Ureter (tissue), 1 donor: ENCODE measurements at regions not wholly inside any gene's neighbourhood (a gene's known extent, or its start where the extent isn't known, plus 50 kb on each side); places are given as distances from the start of the nearest gene placed in this dataset.

Source experiments
- DNase-seq: peaks from one replicate; pipeline ENCODE4 v3.0.0-alpha.2; 2020; ENCODE audit warnings: low spot score
- donor health status: DM: yes; HTN: yes; CAD: no.

DNA sequence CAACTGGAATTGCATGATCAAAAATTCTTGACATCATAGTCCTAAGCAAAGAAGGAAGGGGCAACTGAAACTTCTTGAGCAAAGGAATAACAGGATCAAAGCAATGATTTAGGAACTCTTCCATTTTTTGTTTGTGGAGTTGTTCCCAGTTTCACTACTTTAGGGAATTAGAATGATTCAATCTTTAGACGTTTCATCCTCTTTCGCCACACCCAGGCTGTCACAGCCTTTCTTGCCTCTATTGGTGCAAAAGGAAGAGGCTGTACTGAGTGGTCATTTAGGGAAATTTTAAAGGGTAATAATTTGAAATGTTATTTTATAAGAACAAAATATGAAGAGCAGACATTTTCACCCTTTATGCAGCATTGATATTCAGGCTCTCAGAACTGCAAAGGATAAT is 1026.0 kb upstream of the ARRDC3 start:
- DNase-seq: no peak

DNA sequence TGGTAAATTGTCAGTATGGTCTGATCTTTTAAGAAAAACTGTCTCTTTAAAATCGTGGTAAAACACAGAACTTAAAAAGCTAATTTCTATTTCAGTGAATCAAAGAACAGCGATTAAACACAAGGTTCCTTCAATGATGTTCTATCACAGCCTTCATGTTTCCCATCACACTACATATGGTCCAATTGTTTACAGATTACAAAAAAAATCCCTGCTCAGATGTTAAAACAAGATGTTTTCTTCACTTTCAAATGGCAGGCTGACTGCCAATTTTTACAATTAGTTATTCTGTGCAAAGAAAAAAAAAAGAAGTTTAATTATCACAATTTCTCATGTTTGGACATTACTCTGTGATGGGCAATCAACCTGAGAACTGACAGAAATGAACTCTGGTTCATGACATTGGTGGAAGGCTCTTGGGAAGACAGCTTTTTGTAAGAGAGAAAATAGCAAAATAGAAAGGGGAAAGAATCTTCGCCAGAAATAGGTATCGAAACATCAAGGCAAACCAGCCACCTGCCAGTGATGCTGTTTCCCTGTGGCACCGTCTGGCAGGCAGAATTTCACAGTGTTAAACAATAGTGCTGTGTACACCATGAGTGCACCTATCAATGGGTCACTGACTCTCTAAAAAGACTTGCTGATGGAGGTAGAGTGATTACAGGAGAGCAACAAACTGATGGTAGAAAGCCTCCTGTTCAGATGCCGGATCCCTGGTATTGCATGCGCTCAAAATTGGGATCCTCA is 1020.0 kb upstream of the ARRDC3 start:
- DNase-seq: no peak

DNA sequence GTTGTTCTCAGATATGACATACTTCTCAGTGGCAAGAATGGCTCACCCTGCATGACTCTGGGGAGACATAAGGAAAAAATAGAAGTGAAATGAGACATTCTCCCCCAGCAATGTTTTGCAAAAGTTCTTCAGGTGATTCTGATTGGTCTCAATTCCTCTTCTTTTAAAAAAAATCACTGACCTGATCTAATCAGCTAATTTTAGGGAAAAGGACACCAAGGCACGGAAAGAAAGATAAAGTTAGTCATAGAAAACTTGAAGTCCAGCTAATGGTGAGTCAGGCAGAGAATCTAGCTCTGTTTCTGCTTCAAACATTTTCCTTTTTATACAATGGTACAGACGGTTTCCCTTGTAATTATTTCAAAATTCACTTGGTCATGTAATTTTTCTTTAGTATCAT is 1018.9 kb upstream of the ARRDC3 start:
- DNase-seq: no peak

DNA sequence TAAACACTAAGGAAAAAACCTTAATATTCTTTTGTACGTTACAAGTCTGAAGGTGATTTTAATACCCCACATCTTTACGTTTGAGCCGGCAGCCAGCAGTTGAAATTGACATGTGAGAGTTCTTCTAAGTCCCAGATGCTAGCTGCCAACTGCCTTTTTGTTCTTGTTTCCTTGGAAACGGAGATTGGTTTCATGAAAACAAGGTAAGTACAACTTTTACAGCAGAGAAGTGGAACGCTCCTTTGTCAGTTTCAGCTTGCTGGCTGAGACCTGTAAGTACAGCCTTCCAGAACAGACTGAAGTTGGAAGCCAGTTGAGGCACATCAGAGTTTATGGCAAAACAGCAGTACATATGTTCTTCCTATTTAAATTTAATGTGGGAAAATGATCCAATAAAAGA is 1018.4 kb upstream of the ARRDC3 start:
- DNase-seq: no peak

DNA sequence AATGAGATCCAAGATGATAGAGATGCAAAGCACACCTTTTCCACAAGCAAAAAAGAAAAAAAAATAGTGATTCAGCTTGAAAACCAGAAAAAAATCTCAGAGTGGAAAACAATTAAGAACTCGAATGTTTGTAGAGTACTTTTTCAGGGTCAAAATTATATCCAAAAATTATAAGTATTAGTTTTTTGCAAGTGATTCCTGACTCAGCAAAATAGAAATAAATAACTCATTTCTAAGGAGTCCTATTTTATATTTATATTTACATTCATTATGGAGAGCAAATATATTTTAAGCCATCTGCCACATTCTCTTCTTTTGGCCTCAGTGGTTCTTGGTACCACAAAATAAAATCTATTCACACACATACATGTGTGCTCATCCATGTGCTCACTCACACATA is 1011.8 kb upstream of the ARRDC3 start:
- no peak for DNase-seq

DNA sequence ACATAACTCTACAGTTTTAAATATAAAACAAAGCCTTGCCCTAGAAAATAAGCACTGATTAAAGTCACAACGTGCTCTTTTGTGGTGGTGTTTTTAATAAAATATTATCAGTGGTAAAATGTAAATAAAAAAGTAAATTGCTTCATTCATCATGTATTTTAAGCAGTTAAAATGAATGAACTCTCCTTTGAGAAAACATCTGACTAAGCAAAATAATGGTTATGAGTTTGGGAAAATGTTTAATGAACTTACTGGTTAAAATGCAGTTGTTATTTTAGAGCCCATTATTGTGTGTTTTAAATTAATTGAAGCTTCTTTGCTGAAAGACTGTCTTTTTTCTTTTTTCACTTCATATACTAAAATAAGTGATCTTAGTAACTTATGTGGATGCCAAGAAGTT is 1007.5 kb upstream of the ARRDC3 start:
- no peak for DNase-seq

DNA sequence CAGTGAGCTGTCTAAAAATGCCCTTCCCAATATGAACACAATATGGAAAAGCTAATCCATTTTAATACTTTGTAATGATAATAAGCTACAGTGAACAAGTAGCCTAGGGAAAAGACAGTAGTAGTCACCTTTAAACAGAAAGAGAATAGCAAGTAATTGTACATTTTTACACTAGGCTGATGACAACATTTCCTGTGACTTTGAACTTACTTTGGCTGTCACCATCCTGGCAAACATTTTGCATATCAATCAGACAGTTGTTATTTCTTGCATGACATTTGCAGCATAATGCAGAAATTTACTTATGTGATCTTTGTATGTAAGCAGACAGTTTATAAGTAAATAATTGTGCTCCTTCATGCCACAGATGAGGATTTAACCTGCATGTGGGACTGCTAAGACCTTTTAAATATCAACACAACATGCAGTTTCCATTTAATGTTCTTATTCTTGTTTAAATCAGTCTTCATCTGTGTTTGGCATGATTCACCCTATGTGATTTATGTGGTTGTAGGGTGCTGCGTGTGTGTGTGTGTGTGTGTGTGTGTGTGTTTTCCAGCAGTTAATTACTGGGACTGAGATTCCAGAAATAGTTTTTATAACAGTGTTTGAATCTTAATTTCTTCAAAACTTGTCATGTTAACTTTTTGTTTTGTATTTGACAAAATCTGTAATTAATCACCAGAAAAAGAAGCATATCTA is 997.1 kb upstream of the ARRDC3 start:
- DNase-seq: no peak

DNA sequence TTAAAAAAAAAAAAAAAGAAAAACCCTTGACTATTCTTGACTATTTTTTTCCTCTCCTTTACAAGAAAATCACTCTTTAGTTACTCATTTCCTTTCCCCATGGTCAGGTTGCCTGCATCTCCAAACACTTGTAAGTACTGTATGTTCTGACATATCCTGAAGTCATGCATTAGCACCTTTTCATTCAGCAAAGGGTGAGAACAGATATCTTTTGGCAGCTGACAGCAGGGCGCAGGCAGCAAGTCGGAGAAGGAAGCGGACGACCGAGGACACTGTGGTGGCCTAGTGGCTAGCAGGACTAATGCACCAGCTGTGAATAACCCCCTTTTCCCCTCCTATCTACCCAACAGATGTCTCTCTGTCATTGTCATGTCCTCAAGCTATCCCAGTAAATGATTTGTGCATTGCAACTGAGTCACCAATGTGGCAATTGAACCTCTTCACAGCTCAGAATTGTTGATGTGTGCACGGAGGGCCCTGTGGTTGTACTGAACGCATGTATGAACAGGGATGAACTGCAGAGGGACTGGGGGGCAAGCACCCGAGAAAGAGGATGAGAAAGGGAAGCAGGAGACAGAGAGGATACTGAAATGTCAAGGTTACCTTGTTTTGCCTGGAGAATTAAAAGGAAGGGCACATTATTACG is 996.0 kb upstream of the ARRDC3 start:
- DNase-seq: no peak

DNA sequence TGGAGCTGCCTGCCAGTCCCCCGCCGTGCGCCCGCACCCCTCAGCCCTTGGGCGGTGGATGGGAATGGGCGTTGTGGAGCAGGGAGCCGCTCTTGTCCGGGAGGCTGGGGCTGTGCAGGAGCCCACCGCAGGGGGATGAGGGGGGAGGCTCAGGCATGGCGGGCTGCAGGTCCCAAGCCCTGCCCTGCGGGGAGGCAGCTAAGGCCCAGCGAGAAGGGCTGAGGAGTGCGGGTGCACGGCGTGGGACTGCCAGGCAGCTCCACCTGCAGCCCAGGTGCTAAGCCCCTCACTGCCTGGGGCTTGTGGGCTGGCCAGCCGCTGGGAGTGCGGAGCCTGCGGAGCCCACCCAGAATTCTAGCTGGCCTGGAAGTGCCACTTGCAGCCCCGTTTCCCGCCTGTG is 991.7 kb upstream of the ARRDC3 start:
- DNase-seq: no peak

DNA sequence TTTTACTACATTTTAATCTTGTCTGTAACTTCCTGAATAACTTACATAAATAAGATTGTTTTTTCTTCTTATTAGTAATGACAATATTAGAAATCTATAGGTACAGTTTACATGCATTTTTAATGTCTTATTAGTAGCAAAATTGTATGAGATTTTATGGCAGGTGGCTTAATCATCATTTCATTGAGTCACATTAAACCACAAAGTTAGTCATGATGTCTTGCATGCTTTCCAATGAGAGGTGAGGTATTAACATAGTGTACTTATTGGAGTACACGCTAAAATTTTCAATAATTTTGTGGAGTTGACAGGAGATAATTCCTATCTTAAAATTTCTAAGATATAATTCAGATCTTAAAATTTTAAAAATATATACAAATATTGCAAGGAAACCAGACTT is 989.6 kb upstream of the ARRDC3 start:
- no peak for DNase-seq

DNA sequence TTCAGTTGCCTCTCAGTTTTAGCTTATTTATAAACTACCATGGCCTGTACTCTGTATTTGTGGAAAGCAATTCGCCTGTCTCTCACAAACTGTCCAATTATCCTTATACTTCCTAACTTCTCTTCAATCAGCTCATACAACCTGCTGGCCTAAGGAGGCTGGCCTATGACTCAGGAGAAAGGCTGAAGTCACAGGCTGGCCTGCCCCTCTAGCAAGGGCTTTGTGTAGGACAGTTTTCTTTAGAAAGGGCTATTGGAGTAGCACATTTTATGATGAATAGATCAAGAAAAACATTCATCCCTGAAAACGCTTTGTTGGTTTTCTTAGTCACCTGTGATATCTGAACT is 988.7 kb upstream of the ARRDC3 start:
- no peak for DNase-seq

DNA sequence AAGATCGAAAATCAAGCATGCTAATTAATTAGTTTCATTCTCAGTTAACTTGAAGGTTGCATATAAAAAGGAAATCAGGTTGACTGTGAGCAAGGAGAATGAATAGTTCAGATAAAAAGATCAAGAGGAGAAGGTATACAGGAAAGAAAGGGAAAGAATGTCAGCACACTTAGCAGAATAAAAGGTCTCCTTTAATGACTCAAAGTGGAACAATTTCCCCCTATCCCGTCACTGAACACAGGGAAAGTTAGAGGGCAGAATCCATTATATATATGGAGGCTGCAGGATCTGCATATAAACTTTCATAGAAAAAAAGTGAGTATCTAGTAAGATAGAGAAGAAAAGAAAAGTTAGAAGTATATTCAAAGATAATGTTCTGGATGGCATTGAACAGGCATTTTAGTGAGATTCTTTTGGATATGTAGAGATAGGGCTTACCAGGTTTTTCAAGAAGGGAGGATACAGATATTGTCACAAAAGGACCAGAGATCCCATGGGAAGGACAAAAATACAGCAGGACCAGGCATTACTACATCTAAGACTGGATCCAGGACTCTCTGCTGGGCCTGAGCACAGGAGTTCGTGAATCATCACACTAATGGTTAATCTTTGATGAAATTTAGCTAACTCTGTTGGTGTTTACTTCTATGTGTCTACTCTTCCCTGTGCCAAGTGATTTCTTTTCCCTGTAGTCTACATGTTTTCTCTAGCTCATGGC is 988.2 kb upstream of the ARRDC3 start:
- DNase-seq: no peak

DNA sequence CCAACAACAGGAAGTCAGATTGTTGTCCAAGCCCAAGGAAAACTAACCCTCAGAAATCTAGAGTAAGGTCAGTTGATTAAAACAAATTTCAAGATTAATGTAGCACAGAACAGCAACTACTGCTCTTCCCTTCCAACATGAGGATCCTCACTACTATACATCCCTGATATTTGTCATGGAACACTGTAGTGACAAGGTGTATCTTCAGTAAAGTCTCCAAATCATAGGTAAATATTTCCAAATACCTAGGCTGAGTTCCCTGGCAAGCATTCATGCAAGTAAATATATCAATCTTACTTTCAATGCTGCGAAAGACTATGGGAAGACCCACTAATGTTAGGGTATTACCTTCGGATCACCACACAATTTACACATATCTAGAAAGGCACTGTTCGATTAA is 986.9 kb upstream of the ARRDC3 start:
- no peak for DNase-seq

DNA sequence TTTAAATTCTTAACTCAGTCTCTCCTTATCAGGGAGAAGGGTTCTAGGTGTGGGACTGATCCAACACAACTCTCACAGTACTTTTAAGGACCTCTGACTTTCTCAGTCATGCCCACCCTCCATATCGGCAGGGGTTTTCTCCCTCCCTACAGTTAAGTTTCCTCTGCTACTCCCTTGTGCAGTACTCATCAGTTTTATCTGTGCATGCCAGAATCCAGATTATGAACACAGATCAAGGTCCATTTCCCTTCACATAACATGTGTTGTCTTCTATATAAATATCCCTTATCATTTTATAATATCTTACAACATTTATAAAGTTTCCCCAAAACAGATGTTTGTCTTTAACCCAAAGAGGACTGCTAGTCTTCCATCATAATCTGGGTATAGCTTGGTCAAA is 986.5 kb upstream of the ARRDC3 start:
- no peak for DNase-seq

DNA sequence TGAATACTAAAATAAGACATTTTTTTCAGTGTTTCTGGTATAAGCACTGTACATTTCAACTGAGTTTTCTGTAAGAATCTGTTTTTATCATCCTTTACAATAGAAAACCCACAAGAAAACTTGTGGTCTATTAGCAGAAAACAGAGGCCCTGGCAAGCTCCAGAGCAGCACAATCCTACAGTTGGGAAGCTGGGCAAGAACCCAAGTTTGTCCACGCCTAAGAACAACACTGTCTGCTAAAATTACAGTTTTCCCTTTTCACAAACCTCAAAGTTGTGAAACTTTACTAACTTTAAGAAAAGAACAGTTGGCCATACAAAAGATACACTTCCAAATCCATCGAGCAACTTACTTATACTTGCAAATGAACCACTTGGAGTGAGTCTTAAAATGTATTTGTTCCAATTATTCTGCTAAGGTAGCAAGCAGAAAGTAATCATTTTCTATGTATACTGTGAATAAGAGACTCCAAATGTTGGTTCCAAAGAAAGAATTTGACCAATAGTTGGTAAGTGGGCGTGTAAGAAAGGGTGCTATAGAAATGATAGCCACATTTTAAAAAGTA is 982.0 kb upstream of the ARRDC3 start:
- DNase-seq: no peak

DNA sequence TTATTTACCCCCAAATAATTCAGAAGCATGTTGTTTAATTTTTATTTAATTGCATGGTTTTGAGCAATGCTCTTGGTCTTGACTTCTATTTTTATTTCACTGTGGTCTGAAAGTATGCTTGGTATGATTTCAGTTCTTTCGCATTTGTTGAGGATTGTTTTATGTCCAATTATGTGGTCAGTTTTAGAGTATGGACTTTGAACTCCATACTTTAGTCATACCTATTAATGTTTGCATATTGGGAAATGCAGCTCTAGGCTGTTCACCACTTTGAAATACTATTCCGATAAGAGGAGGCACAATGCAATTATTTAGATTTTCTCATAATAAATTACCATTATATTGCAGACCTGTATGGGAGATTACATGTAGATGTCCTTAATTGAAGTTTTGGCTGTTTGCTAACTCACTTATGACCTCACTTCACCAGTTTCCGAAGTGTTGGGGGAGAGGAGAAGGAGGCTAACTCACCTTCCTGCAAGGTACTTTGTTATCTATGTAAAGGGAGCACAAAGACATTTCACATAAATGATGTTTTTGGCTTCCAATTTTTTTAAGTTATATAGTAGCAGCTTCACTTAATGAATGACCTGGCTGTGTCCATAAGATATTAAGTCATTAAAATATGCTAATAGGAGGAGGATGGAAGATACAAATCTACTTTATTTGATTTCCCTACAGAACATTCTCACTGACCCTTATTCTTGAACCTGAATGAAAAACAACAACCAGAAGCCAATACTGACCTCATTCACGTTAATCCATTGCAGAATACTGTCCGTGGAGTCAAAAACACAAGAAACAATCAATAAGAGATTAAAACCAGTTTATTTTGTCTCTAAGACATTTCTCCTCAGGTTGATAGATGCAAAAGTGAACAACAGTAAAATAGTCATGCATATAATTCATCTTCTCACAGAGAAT is 970.3 kb upstream of the ARRDC3 start:
- DNase-seq: no peak

DNA sequence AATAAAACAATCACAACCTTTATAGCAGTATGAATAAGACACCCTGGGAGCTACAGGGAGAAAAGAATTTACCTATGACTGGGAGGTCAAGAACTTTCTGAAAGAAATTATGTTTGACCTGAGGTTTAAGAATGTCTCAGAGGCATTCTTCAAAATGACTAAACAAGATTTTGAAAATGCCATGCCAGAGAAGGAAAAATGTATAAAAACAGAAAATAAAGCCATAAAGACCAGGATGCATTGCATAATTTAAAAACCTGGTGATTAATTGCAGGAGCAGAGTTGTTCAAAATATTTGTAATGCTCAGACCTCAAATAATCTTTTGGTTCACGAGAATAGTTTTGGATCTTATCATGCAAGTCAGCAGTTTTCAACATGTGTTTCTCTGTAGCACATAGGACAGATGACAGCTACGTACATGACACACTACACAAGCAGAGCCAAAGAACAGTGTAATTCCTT is 954.7 kb upstream of the ARRDC3 start:
- DNase-seq: no peak

DNA sequence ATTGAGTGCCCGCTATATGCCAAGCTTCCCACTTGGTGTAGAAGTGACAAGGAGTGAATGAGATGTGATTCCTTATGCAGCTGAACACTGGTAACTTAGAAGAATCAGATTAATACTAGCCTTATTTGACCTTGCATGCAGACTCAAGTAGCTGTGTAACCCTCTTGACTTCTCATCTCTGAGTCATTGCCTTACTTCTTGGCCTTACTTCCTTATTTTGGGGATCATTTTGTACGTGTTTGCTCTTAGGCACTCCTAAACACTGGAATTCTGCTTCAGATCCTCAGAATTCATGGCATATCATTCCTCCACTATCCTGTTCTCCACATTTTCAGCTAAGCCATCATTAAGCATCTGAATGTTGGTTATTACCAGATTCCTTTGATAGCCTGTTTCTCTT is 948.9 kb upstream of the ARRDC3 start:
- DNase-seq: no peak

DNA sequence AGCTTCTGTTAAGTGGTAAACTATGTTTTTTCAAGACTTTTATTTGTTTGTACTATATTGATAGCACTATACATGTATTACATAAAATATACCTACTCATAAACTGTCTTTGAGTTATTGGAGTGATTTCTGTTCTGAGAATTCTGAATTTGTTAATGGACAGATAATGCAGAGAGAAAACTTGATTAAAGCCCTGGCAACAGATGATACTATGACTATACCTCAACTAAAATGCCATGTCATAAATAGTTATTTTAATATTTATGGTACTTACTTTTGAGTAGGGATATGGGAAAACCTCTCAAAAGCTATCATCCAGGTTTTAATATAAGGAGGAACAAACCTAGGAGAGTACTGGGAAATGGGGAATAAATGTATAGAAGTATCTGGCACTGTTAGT is 947.2 kb upstream of the ARRDC3 start:
- DNase-seq: no peak

DNA sequence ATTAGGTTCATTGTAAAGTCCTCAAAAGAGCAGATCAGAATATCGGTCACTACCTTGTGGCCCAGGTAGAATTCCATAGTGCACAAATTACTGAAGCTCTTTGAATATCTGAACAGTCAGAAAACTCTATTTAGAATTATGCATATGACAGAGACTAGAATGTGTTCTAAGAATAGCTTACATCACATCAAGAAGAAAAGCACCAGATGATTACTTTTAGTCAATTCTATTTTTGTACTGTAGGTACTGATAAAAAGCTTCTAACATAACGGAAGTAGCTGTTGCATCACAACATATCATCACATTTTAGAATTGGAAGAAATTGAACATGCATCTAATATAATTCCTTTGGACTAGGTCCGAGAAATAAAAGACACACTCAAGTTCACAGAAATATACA is 946.6 kb upstream of the ARRDC3 start:
- DNase-seq: no peak

DNA sequence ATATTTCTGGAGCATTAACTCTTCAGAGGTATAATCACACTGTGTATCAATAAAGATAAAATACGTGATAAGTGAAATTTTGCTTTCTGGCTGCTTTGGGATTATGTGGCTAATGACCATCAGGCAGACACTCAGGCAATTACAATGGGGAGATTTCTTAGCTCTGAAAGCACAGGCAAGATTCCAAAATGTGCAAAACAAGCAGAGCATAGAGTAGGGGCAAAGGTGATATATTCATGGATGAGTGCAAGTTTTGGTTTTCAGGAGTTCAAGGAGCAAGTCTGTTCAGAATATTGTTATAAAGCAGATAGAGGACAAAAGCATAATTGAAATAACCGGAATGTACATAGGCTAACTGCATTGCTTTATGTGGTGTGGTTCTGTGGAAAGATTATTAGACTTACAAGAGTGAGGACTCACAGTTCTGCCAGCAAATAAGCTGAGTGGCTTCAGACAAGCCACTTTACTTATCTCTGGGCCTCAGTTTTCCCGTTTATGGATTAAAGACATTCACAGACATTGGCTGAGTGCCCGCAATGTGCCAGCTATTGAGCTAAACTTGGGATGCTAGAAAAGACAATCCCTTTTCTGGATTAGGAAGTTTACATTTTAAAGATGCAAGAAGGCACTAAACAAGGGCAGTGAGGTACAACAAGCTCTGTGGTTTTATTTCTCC is 945.6 kb upstream of the ARRDC3 start:
- no peak for DNase-seq
